G401 (cell line): ENCODE measurements at regions not wholly inside any gene's neighbourhood (a gene's known extent, or its start where the extent isn't known, plus 50 kb on each side); places are given as distances from the start of the nearest gene placed in this dataset.

ENCODE experiments used
- DNase-seq: peaks from one replicate; pipeline ENCODE4 v3.0.0-alpha.2; 2015; ENCODE audit warnings: low spot score
- in situ Hi-C: cut with HindIII; loops from 2 replicates; pipeline ENCODE4 v1.10.0; 2016; ENCODE audit warnings: low sequenced_read_pairs, mixed read lengths

DNA sequence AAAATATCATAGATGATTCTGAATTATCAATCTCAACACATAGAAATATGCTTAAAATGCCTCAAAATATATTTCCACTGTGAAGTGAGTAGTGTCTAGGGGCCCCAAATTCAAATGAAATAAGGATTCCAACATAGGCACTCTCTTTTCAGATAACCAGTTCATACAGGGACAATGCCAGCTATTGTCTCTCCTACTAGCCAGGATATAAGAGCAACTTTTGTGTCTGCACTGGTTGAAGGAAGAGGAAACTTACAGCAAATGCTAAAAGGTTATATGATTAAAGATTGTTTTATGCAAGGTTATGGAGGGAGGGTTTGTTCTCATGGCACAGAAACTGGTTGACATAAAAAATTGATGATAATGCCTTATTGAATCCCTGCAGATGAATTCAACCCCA lies 579.4 kb upstream of the ALCAM start:
- in situ Hi-C loops: no loop called here
- no peak for DNase-seq

DNA sequence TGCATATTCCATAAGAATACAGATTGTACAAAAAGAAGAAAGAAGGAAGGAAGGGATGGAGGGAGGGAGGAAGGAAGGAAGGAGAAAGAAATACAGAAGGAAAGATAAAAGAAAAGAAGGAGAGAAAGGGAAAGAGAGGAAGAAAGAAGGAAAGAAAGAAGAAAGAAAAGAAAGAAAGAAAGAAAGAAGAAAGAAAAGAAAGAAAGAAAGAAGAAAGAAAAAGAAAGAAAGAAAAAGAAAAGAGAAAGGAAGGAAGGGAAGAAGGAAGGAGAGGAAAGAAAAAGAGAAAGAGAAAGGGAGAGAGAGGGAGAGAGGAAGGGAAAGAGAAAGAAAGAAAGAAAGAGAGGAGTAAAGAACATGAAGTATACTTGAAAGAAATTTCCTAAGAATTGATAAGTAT lies 577.9 kb upstream of the ALCAM start:
- in situ Hi-C loops: no loop called here
- no peak for DNase-seq

DNA sequence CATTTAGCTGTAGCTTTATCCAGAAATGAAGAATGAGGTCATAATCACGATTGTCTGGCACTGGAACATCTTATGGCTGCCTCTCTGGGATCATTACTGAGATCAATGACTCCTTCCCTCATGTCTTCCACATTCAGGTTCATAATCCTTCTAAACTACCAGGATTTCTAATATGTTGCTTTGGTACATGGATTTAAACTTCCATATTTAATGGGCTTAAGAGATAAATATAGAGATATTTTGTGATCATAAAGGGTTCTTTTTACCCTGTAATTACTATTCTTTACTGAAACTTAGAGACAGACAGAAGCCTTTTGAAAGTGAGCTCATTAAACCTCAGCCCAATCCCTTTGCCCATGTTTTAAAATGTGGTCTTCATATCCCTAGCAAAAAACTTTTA lies 575.4 kb upstream of the ALCAM start:
- no peak for DNase-seq
- in situ Hi-C loops: no loop called here

DNA sequence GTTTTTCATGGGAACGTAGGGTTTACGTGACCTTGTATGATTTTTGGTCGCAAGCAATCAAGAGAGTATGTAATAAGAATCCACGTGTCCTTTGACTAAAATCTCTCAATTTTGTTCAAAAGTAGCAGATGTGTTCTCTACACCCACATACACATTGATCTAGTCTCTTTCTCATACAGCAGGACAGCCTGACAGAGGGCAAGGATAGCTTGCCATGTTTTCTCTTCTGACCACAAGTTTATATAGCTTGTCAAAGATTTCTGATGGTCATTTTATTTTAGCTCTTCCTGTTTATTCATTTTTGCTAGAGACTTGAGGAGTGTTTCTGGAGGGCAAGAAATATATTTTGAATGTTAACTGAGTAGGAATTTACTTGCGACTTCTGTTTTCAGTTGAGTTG lies 570.2 kb upstream of the ALCAM start:
- in situ Hi-C loops: no loop called here

DNA sequence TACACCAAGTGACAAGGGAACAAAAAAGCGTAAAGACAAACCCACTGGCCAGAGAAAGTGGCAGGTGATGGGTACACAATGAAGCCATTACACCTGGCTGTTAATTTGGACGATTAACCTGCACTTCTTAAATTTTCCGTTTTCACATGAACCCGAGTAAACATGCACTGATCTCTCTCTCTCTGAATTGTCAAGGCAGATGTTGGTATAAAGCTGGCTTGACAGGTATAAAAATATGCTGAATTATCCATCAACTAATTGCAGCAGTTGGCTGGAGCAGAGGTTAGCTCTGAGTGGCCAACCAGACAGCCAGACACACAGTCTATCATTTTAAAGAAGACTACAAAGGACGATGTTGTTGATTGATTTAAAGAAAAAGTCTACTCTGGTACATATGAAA lies 561.7 kb upstream of the ALCAM start:
- no peak for DNase-seq
- in situ Hi-C loops: no loop called here

More for the DNA sequence above, 570.2 kb upstream of the ALCAM start:
- no peak for DNase-seq

DNA sequence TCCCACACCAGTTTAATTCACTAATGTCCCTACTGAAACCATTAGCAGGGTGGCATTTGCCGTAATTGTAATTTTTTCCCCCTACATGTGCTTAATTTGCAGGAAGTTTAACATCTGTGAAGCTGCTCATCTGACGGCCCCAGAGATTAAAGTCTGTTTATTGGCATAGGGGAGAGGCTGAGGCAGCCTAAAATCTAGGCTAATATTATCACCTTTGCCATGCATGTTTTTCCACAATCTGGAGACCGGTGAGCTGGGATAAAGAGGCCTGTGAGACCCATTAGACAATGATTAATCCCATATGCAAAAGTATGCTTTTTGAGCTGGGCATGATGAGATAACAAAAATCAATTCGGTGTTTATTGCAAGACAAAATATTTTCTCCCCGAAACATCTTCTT lies 561.2 kb upstream of the ALCAM start:
- DNase-seq: no peak
- in situ Hi-C loops: no loop called here

DNA sequence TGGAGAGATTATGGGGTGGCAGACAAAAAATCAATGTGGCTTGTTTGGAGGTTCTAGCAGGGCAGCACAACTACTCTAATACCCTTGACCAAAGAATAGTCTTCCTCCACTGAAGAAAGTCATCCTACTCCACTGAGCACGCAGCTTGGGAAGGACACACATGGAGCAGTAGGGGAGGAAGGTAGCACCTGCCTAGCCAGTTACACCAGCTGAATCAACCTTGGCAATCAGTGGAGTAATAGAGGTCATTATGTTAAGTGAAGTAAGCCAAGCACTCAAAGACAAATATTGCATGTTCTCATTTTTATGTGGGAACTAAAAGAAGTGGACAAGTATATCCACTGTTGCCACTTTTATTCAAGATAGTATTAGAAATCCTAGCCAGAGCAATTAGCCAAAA lies 555.8 kb upstream of the ALCAM start:
- in situ Hi-C loops: no loop called here
- no peak for DNase-seq

DNA sequence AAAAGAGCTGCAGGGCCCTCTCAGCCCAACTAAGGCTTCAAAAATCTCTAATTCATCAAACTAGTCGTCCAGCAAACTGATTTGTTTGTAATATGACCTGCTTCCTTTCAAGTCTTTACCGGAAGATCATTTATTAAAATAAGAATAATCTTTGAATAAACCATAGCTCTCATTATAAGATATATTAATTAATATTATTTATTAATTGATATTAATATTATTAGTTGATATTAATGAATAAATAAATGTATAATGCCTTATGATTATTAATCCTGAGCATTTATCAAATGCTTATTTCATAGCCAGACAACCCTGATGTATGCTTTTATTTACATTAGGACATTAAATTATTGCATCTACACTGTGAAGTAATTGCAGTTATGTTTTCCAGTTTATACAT lies 550.7 kb upstream of the ALCAM start:
- in situ Hi-C loops: no loop called here

DNA sequence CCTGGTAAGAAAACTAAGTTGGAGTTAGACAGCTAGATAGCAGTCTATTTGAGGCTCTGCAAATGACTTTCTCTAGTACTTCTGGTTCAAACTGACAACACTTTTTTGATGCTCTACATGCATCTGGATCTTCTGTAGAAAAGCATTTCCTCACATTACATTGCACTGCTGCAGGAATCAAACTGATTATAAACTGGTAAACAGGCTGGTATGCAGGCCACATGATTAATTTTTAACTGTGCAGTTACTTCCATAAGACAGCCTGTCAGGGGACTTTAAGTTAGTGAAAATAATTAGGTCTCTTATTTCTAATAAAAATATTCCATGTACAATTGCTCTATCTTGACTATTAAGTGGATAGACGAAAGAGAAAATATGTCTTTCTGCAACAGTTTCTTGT lies 550.0 kb upstream of the ALCAM start:
- in situ Hi-C loops: no loop called here
- DNase-seq: no peak

More for the DNA sequence above, 550.7 kb upstream of the ALCAM start:
- DNase-seq: no peak

DNA sequence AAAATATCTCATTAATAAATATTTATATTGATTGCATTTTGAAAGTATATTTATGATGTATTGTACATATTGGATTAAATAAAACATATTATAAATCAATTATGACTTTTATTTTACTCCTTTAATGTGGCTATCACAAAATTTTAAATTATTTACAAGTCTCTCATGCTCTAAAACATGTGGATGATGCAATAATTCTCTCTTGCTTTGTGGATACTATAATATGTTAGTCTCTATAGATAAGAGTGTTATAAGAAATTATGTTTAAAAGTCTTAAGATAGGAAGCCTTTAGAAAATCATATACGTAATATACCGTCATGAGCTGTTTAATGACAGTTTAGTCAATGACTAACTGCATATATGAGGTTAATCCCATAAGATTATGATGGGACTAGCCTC lies 547.4 kb upstream of the ALCAM start:
- in situ Hi-C loops: no loop called here
- no peak for DNase-seq

DNA sequence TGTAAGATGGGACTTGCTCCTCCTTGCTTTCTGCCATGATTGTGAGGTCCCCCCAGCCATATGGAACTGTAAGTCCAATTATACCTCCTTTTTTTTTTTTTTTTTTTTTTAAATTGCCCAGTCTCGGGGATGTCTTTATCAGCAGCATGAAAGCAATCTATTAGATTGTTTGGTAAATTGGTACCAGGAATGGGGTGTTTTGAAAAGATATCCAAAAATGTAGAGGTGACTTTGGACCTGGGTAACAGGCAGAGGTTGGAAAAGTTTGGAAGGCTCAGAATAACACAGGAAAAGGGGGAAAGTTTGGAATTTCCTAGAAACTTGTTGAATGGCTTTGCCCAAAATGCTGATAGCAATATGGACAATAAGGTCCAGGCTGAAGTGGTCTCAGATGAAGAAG lies 545.8 kb upstream of the ALCAM start:
- DNase-seq: no peak
- in situ Hi-C loops: no loop called here

DNA sequence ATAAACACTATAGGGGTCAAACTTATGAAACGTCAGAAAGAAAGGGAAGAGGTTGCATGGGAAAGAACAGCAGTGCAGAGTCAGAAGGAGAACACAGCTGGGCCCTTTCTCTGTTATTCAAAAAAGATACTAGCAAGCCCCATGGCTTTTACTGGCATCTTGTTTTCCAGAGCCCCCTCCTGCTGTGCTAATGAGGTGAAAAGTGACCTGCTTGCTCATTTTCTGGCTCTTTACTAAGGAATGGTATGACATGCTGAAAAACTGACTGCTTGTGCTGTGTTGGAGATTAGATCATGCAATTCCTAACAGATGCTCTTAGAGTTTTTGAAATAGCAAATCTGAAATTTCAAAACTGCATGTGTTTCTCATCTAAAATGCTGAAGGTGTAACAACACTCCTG lies 541.6 kb upstream of the ALCAM start:
- no peak for DNase-seq
- in situ Hi-C loops: no loop called here

DNA sequence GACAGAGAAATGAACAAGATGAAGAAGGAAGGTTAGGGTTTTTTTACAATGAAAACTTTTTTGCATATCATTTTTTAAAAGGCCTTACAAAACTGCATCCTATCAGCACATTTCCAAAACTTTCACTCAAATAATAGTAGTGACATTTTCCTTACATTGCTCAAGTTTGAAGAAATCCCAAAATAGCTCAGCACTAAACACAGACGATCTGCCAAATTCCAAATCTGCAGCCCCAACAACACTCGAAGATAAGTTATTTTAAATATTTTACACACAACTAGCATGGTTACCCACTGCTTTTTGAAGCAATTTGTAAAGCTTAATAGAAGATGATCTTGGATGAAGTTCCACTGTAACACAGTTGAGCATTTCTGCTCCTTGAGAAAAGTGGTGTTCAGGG lies 535.6 kb upstream of the ALCAM start:
- DNase-seq: no peak
- in situ Hi-C loops: no loop called here

DNA sequence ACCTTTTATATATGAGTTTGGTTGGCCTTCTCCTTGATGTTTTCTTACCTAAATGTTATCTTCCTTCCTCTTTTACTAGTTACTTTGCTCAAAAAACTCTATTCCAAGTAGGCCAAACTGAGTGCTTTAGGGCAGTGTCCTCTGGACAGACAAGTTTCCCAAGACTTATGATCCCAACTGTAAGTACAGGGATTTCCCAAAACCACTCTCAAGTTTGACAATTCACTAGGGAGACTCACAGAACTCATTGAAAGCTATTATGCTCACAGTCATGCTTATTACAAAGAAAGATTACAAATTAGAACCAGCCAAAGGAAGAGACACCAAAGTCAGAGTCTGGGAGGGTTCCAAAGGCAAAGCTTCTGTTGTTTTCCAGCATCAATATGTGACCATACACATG lies 534.2 kb upstream of the ALCAM start:
- DNase-seq: no peak
- in situ Hi-C loops: no loop called here

DNA sequence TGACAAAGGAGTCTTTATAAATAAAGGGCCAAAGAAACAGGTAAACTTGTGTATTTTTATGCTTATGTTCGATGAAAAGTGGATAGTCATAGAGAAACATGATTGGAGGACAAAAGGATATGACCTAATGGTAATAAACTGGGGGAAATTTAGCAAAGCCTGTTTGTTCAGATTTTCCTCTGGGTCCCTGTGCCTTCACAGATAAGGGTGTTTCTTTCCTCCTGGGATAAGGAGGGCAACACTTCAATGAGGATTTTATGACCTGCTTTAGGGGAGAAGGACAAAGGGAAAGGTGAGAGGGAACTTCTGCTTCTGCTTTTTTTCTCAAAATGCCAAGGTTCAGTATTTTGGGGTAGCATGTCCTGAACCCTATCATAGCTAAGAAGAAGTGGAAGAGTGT lies 531.3 kb upstream of the ALCAM start:
- no peak for DNase-seq
- in situ Hi-C loops: no loop called here

DNA sequence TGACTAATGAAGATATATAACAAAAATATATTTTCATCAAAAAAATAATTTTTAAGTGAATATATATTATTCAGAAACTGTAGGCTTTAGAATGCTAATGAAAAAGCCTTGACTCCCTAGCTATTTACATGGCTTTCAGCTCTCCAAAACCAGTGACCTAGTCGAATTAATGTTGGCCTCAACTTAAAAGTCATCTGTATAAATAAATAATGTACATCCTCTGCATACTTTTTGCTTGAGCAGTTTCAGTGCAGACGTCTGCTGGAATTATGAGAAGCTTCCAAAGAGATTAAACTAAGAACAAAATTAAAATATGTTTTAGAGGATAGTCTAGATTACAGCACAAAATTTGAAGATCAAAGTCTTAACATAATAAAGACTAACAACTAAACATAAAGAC lies 520.4 kb upstream of the ALCAM start:
- DNase-seq: no peak
- in situ Hi-C loops: no loop called here

DNA sequence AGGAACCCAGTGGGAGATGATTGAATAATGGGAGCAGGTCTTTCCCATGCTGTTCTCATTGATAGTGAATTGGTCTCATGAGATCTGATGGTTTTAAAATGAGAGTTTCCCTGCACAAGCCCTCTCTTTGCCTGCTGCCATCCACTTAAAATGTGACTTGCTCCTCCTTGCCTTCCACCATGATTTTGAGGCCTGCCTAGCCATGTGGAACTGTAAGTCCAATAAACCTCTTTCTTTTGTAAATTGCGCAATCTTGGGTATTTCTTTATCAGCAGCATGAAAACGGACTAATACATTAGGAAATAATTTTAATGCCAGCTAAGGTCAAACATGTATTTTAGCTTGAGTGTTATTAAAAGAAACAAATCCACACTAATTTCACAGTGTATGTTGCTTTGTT lies 517.6 kb upstream of the ALCAM start:
- in situ Hi-C loops: no loop called here
- DNase-seq: no peak

DNA sequence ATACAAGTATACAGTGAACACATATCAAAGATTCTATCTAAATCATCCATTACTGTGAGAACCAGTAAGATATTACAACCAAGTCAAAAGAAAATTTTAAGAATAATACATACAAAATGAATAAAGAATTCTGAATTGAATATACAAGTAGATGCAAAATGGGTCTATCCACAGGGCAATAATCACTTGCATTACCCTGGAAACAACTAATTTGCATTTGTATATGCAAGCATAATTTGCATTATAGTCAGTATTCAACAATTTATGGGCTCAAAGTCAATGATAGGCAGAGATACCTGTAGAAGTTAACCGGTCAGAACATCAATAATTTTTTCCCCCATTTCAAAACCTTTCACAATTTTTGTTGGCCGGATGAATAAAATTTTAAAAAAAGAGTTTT lies 512.2 kb upstream of the ALCAM start:
- in situ Hi-C loops: no loop called here
- DNase-seq: no peak

DNA sequence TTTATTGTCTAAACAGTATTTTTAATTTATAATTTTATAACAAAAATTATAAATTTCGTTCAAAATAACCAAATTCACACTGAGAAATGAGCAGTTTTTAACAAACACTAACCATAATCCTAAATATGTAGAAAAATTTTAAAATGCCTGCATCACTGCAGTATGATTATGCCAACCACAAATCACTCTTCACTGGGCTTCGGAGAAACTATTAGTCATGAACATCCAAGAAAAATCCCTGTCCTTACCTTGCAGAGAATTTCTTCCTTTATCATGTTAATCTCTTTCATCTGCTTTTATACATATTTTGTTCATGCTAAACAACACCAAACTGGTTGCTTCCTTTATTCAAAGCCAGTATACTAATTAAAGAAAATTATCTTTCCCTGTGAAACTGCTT lies 511.0 kb upstream of the ALCAM start:
- in situ Hi-C loops: no loop called here
- no peak for DNase-seq

DNA sequence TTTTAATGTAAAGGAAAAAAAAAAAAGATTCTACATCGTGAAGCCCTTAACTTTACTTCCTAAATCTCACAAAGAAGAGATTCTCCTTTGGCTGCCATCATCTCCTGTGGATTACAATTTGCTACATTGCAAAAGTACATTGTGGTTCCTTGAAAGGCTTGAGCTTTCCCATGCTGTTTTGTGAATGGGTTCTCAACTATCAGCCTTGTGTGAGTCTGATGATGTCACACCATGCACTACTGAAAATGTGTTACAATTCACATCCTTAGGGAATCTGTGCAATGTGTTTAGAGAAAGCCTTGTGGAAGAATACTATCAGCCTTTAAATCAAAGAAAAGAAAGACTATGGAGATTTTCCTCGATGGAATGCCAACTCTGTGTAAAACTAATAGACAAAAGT lies 510.0 kb upstream of the ALCAM start:
- in situ Hi-C loops: no loop called here

DNA sequence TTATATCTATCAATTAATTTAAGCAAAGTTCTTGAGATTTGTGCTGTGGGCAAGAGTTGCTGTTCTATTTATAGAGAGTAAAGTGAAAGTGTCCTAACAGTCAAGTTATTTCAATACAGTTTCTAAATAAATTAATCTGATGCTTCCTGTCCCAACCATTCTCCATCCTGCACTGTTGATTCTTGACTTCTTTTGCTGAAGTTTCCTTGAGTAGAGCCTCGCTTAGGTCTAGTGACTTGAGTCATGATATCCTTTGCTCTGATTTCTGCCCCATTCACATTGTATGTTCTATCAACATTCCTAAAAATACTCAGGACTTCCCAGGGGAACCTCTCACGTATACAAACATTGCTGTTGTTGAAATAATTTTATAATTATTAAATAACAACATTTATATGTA lies 498.4 kb upstream of the ALCAM start:
- in situ Hi-C loops: no loop called here
- no peak for DNase-seq

More for the DNA sequence above, 510.0 kb upstream of the ALCAM start:
- DNase-seq: no peak

DNA sequence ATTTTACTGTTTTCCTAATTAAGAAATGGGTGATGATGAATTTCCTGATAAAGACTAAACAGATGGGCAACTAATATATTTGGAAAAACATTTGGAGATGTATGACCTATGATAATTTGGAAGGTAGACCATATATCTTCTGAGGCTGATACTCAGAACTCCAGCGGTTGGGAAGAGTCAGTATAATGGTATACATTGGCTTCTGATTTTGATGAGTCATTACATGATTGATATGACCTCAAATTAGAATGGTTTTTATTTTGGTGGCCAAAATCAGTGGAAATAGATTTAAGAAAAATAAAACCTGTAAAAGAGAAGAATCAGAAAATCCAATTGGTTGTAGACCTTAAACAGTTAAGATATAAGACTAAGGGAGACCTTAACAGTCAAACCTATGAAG lies 496.4 kb upstream of the ALCAM start:
- in situ Hi-C loops: no loop called here
- DNase-seq: no peak
